H1 (cell line): ENCODE measurements at regions not wholly inside any gene's neighbourhood (a gene's known extent, or its start where the extent isn't known, plus 50 kb on each side); places are given as distances from the start of the nearest gene placed in this dataset.

Source experiments
- CTCF ChIA-PET: fragments of 300-600 bp; sonication (Branson Sonifier 250); formaldehyde crosslinking; loops from one replicate; lab custom pipeline; 2021; ENCODE audit not compliant: partially characterized antibody; lab: Charles Lee
- POLR2A ChIA-PET: fragments of 300-600 bp; sonication (Branson Sonifier 250); formaldehyde crosslinking; loops from one replicate; lab custom pipeline; 2021; ENCODE audit warnings: inconsistent platforms; ENCODE audit not compliant: partially characterized antibody; lab: Charles Lee
- DNase-seq, 2 experiments: peaks; one replicate each; pipeline versions ENCODE4 v3.0.0 to v3.0.0-alpha.2; 2010 to 2022; ENCODE audit warnings: low spot score in 2 of 2, low read depth in 1 of 2, mixed read lengths in 1 of 2
- FAIRE-seq: peaks from 2 replicates; lab custom pipeline; 2011; peaks lifted over from hg19 to GRCh38; lab: Jason Lieb, UNC
- H2AFZ ChIP-seq: 2 replicates; pipeline ENCODE4 v1.8.1; 2012; ENCODE audit warnings: low read length, inconsistent platforms
- H2AK5ac ChIP-seq: 2 replicates; pipeline ENCODE4 v1.6.1; 2013; ENCODE audit warnings: low read depth, low read length
- H2BK120ac ChIP-seq: replicated peaks from 2 replicates; pipeline ENCODE3; 2013; ENCODE audit warnings: low read depth, low read length, inconsistent platforms
- H2BK12ac ChIP-seq: 2 replicates; pipeline ENCODE4 v1.6.1; 2013; ENCODE audit warnings: low read depth, low read length
- H2BK15ac ChIP-seq: 2 replicates; pipeline ENCODE4 v1.6.1; 2013; ENCODE audit warnings: low read length
- H2BK20ac ChIP-seq: 2 replicates; pipeline ENCODE4 v1.6.1; 2013; ENCODE audit warnings: low read length
- H2BK5ac ChIP-seq: 2 replicates; pipeline ENCODE4 v1.6.1; 2013; ENCODE audit warnings: low read depth, low read length
- H3K14ac ChIP-seq: 2 replicates; pipeline ENCODE4 v1.6.1; 2013; ENCODE audit warnings: inconsistent platforms; ENCODE audit not compliant: insufficient read length
- H3K18ac ChIP-seq: 2 replicates; pipeline ENCODE4 v1.6.1; 2013; ENCODE audit warnings: low read length; ENCODE audit errors: extremely low read depth
- H3K23ac ChIP-seq: 2 replicates; pipeline ENCODE4 v1.6.1; 2013; ENCODE audit warnings: inconsistent platforms; ENCODE audit not compliant: insufficient read length
- H3K23me2 ChIP-seq: 2 replicates; pipeline ENCODE4 v1.6.1; 2013; ENCODE audit warnings: low read depth, low read length
- H3K27ac ChIP-seq: 2 replicates; pipeline ENCODE4 v1.6.1; 2011; ENCODE audit warnings: low read depth, low read length, inconsistent platforms
- H3K27me3 ChIP-seq, 4 experiments: replicated peaks in 1 of 4; 1 replicate in 1 of 4; 2 replicates in 3 of 4; pipeline versions ENCODE4 v1.6.1 to v1.8.1; 2011 to 2013; ENCODE audit warnings: low read length in 3 of 4, mild to moderate bottlenecking in 3 of 4, inconsistent platforms in 2 of 4, mixed read lengths in 2 of 4, moderate library complexity in 1 of 4; ENCODE audit not compliant: control insufficient read depth in 3 of 4, insufficient read depth in 3 of 4; ENCODE audit errors: extremely low read depth in 1 of 4
- H3K36me3 ChIP-seq, 4 experiments: 2 replicates each; pipeline versions ENCODE4 v1.6.1 to v1.8.1; 2011 to 2013; ENCODE audit warnings: mild to moderate bottlenecking in 4 of 4, low read length in 3 of 4, moderate library complexity in 2 of 4, control low read depth in 1 of 4, inconsistent platforms in 1 of 4; ENCODE audit not compliant: insufficient read depth in 4 of 4, control insufficient read depth in 2 of 4
- H3K4ac ChIP-seq: replicated peaks from 2 replicates; pipeline ENCODE3; 2013; ENCODE audit warnings: low read length, low read depth, mixed read lengths, inconsistent platforms; ENCODE audit not compliant: insufficient read length
- H3K4me1 ChIP-seq, 4 experiments: replicated peaks in 1 of 4; 1 replicate in 1 of 4; 2 replicates in 3 of 4; pipeline versions ENCODE4 v1.6.1 to v1.8.1; 2011 to 2013; ENCODE audit warnings: low read length in 3 of 4, inconsistent platforms in 2 of 4, mixed read lengths in 1 of 4; ENCODE audit not compliant: insufficient read depth in 4 of 4, control insufficient read depth in 3 of 4
- H3K4me2 ChIP-seq, 2 experiments: 2 replicates each; pipeline versions ENCODE4 v1.6.1 to v1.8.1; 2011 to 2013; ENCODE audit warnings: low read depth in 2 of 2, low read length in 2 of 2, control low read depth in 1 of 2, inconsistent platforms in 1 of 2, mild to moderate bottlenecking in 1 of 2; ENCODE audit not compliant: insufficient read depth in 1 of 2
- H3K4me3 ChIP-seq, 4 experiments: fragments of 200-600, 300-600 bp in 1 of 4; sonication (generic), shearing (Covaris generic), sonication (Bioruptor Twin) in 1 of 4; 2 replicates each; pipeline versions ENCODE4 v1.5.1 to v1.8.1; 2011 to 2016; ENCODE audit warnings: low read length in 4 of 4, low read depth in 3 of 4, control low read depth in 2 of 4, inconsistent platforms in 2 of 4, mild to moderate bottlenecking in 2 of 4, mixed read lengths in 1 of 4, moderate library complexity in 1 of 4; ENCODE audit not compliant: insufficient read depth in 2 of 4; ENCODE audit errors: extremely low read depth in 1 of 4
- H3K56ac ChIP-seq: replicated peaks from 2 replicates; pipeline ENCODE3; 2013; ENCODE audit warnings: low read depth, mild to moderate bottlenecking, mixed read lengths, low read length, inconsistent platforms; ENCODE audit not compliant: insufficient read length
- H3K79me1 ChIP-seq: 2 replicates; pipeline ENCODE4 v1.6.1; 2013; ENCODE audit warnings: low read depth, low read length, control low read depth
- H3K79me2 ChIP-seq, 2 experiments: 2 replicates each; pipeline versions ENCODE4 v1.6.1 to v1.8.1; 2012 to 2013; ENCODE audit warnings: low read length in 2 of 2, mild to moderate bottlenecking in 2 of 2, inconsistent platforms in 1 of 2; ENCODE audit not compliant: insufficient read depth in 2 of 2, control insufficient read depth in 1 of 2
- H3K9ac ChIP-seq, 4 experiments: replicated peaks in 1 of 4; 1 replicate in 1 of 4; 2 replicates in 3 of 4; pipeline versions ENCODE4 v1.6.1 to v1.8.1; 2011 to 2013; ENCODE audit warnings: low read depth in 3 of 4, low read length in 3 of 4, control low read depth in 2 of 4, mild to moderate bottlenecking in 2 of 4, moderate library complexity in 2 of 4, inconsistent platforms in 1 of 4; ENCODE audit errors: extremely low read depth in 1 of 4
- H3K9me3 ChIP-seq, 2 experiments: 2 replicates each; pipeline versions ENCODE4 v1.6.1 to v1.8.1; 2012 to 2013; ENCODE audit warnings: mild to moderate bottlenecking in 2 of 2, moderate library complexity in 2 of 2, control low read depth in 1 of 2, inconsistent platforms in 1 of 2, low read depth in 1 of 2, low read length in 1 of 2, mixed read lengths in 1 of 2; ENCODE audit not compliant: insufficient read depth in 2 of 2
- H4K20me1 ChIP-seq, 2 experiments: replicated peaks in 1 of 2; 2 replicates each; pipeline versions ENCODE3 to v1.8.1; 2011 to 2013; ENCODE audit warnings: inconsistent platforms in 2 of 2, low read length in 2 of 2, mild to moderate bottlenecking in 1 of 2; ENCODE audit not compliant: insufficient read depth in 2 of 2, control insufficient read depth in 1 of 2
- H4K5ac ChIP-seq: 2 replicates; pipeline ENCODE4 v1.6.1; 2013; ENCODE audit warnings: low read length, low read depth, mixed read lengths, inconsistent platforms; ENCODE audit not compliant: insufficient read length
- H4K8ac ChIP-seq: 2 replicates; pipeline ENCODE4 v1.8.0; 2013; ENCODE audit warnings: mild to moderate bottlenecking, moderate library complexity, low read length, inconsistent platforms; ENCODE audit not compliant: insufficient read depth; ENCODE audit errors: extremely low read depth
- H4K91ac ChIP-seq: replicated peaks from 2 replicates; pipeline ENCODE3; 2013; ENCODE audit warnings: low read length, mixed read lengths, inconsistent platforms; ENCODE audit not compliant: insufficient read length
- CBX5 ChIP-seq: fragments of 300-800, 300-1000 bp; sonication (generic); IDR thresholded peaks from 2 replicates; pipeline ENCODE4 v1.7.1; 2016; ENCODE audit warnings: antibody characterized with exemption, low read length, low read depth
- WGBS, 2 experiments: shearing (Covaris generic) in 1 of 2; methylation state at CpG; one replicate each; pipeline versions ENCODE4 v1.1.6 to v1.1.7; 2013 to 2015; ENCODE audit warnings: low lambda C conversion rate in 2 of 2, mixed read lengths in 2 of 2, inconsistent platforms in 1 of 2, low coverage in 1 of 2, missing lambda C conversion rate in 1 of 2; ENCODE audit not compliant: insufficient replicate concordance in 2 of 2, insufficient coverage in 1 of 2, insufficient read length in 1 of 2; ENCODE audit errors: extremely low coverage in 1 of 2, missing lambda C conversion rate in 1 of 2; 5-methylcytosine and 5-hydroxymethylcytosine counted together

DNA sequence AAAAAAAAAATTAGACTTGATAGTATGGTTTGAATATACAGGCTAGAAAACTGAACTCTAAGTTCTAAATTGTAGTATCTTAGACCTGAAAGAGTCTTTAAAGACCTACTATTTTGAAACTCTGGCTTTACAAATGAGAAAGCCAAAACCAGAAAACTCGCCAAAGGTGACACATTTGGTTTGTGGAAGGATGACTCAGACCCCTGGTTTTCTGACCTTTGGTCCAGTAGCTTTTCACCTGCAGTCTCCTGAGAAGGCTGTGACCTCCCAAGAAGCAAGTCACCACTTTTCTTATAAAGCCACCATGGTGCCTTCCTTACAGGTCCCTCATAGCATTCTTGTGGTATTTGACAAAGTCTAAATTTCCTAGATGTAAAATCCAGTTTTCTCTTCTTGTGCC is 102.1 kb upstream of the CEP78 start:
- WGBS, 2 experiments: 82% methylated on average over 1 of the region's 1 CpG; no CpG with 5 or more reads in 1 of the 2 experiments
- H3K4me1 ChIP-seq: no peaks in the 10 kb centered on the region
- TF ChIP-seq CBX5: no peak

More for the DNA sequence above, 102.1 kb upstream of the CEP78 start:
- H3K27ac ChIP-seq: no peak overlapping the region
- H3K79me1 ChIP-seq: no peaks in the 10 kb centered on the region
- H3K23me2 ChIP-seq: no peaks in the 10 kb centered on the region
- no peak overlapping the region for H3K56ac ChIP-seq
- H2BK120ac ChIP-seq: no peak overlapping the region
- H4K91ac ChIP-seq: no peak overlapping the region
- no peak overlapping the region for H2BK20ac ChIP-seq
- no peak overlapping the region for H2AFZ ChIP-seq
- no peaks in the 10 kb centered on the region for H3K79me2 ChIP-seq
- no peaks in the 10 kb centered on the region for H3K27me3 ChIP-seq
- H3K23ac ChIP-seq: no peak overlapping the region
- H2AK5ac ChIP-seq: no peak overlapping the region
- no peaks in the 10 kb centered on the region for H3K9me3 ChIP-seq
- ChIA-PET POLR2A (no interaction called here), CTCF (interaction anchor here (0.7 to 7.9 kb wide), 2 partner anchors 9 to 13 kb away, joined by 3 to 43 read pairs; no protein-coding TSS in a partner anchor)
- H3K18ac ChIP-seq: no peak overlapping the region
- H3K4me2 ChIP-seq: no peak overlapping the region
- no peak for FAIRE-seq
- no peaks in the 10 kb centered on the region for H4K20me1 ChIP-seq
- no peak overlapping the region for H2BK5ac ChIP-seq
- H3K36me3 ChIP-seq: no peaks in the 10 kb centered on the region
- no peak overlapping the region for H4K8ac ChIP-seq
- no peak overlapping the region for H3K14ac ChIP-seq
- H2BK12ac ChIP-seq: no peak overlapping the region
- H3K4ac ChIP-seq: no peak overlapping the region
- DNase-seq: no peak
- no peak overlapping the region for H4K5ac ChIP-seq
- H3K9ac ChIP-seq: no peak overlapping the region
- no peak overlapping the region for H3K4me3 ChIP-seq
- no peak overlapping the region for H2BK15ac ChIP-seq
